H1 (cell line): ENCODE measurements at regions not wholly inside any gene's neighbourhood (a gene's known extent, or its start where the extent isn't known, plus 50 kb on each side); places are given as distances from the start of the nearest gene placed in this dataset.

ENCODE experiments used
- JUN ChIP-seq: IDR thresholded peaks from 2 replicates; pipeline ENCODE4 v1.6.1; 2011; ENCODE audit warnings: low read depth, mild to moderate bottlenecking, improper control_type of control experiment, low read length
- TCF12 ChIP-seq: IDR thresholded peaks from 2 replicates; pipeline ENCODE4 v1.6.1; 2011; ENCODE audit warnings: low read depth, mild to moderate bottlenecking, low read length
- TF ChIP-seq, protein P1 (sequence below): fragments of 300-600 bp; sonication (generic); IDR thresholded peaks from 2 replicates; pipeline ENCODE4 v1.7.1; 2012; ENCODE audit warnings: low read length, moderate library complexity, mild to moderate bottlenecking, inconsistent platforms; ENCODE audit not compliant: insufficient replicate concordance

- TF ChIP-seq, protein P1, sequence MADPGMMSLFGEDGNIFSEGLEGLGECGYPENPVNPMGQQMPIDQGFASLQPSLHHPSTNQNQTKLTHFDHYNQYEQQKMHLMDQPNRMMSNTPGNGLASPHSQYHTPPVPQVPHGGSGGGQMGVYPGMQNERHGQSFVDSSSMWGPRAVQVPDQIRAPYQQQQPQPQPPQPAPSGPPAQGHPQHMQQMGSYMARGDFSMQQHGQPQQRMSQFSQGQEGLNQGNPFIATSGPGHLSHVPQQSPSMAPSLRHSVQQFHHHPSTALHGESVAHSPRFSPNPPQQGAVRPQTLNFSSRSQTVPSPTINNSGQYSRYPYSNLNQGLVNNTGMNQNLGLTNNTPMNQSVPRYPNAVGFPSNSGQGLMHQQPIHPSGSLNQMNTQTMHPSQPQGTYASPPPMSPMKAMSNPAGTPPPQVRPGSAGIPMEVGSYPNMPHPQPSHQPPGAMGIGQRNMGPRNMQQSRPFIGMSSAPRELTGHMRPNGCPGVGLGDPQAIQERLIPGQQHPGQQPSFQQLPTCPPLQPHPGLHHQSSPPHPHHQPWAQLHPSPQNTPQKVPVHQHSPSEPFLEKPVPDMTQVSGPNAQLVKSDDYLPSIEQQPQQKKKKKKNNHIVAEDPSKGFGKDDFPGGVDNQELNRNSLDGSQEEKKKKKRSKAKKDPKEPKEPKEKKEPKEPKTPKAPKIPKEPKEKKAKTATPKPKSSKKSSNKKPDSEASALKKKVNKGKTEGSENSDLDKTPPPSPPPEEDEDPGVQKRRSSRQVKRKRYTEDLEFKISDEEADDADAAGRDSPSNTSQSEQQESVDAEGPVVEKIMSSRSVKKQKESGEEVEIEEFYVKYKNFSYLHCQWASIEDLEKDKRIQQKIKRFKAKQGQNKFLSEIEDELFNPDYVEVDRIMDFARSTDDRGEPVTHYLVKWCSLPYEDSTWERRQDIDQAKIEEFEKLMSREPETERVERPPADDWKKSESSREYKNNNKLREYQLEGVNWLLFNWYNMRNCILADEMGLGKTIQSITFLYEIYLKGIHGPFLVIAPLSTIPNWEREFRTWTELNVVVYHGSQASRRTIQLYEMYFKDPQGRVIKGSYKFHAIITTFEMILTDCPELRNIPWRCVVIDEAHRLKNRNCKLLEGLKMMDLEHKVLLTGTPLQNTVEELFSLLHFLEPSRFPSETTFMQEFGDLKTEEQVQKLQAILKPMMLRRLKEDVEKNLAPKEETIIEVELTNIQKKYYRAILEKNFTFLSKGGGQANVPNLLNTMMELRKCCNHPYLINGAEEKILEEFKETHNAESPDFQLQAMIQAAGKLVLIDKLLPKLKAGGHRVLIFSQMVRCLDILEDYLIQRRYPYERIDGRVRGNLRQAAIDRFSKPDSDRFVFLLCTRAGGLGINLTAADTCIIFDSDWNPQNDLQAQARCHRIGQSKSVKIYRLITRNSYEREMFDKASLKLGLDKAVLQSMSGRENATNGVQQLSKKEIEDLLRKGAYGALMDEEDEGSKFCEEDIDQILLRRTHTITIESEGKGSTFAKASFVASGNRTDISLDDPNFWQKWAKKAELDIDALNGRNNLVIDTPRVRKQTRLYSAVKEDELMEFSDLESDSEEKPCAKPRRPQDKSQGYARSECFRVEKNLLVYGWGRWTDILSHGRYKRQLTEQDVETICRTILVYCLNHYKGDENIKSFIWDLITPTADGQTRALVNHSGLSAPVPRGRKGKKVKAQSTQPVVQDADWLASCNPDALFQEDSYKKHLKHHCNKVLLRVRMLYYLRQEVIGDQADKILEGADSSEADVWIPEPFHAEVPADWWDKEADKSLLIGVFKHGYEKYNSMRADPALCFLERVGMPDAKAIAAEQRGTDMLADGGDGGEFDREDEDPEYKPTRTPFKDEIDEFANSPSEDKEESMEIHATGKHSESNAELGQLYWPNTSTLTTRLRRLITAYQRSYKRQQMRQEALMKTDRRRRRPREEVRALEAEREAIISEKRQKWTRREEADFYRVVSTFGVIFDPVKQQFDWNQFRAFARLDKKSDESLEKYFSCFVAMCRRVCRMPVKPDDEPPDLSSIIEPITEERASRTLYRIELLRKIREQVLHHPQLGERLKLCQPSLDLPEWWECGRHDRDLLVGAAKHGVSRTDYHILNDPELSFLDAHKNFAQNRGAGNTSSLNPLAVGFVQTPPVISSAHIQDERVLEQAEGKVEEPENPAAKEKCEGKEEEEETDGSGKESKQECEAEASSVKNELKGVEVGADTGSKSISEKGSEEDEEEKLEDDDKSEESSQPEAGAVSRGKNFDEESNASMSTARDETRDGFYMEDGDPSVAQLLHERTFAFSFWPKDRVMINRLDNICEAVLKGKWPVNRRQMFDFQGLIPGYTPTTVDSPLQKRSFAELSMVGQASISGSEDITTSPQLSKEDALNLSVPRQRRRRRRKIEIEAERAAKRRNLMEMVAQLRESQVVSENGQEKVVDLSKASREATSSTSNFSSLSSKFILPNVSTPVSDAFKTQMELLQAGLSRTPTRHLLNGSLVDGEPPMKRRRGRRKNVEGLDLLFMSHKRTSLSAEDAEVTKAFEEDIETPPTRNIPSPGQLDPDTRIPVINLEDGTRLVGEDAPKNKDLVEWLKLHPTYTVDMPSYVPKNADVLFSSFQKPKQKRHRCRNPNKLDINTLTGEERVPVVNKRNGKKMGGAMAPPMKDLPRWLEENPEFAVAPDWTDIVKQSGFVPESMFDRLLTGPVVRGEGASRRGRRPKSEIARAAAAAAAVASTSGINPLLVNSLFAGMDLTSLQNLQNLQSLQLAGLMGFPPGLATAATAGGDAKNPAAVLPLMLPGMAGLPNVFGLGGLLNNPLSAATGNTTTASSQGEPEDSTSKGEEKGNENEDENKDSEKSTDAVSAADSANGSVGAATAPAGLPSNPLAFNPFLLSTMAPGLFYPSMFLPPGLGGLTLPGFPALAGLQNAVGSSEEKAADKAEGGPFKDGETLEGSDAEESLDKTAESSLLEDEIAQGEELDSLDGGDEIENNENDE = no peak
- no peak for TF ChIP-seq TCF12
- no peak for TF ChIP-seq JUN
- TF ChIP-seq, all 59 proteins: peak for 0
Measured at GRCh38 chr3:77773084-77773483, 733.2 kb downstream of the ROBO2 start (continued).
